Aorta (tissue), 5 donors: ENCODE measurements at regions not wholly inside any gene's neighbourhood (a gene's known extent, or its start where the extent isn't known, plus 50 kb on each side); places are given as distances from the start of the nearest gene placed in this dataset.
"Not testable (repeated sequence)": the region's sequence is repeated elsewhere in the genome, so short reads cannot be mapped to it uniquely, and the experiment has no call there.

Experiments used
- ATAC-seq: fragments of 200-7000 bp; cut with Tn5 transposase; one replicate; pipeline ENCODE4 v1.9.1; 2022; ENCODE audit warnings: moderate library complexity; ENCODE audit not compliant: low FRiP score
- DNase-seq, 2 donors: peaks; one replicate each; pipeline ENCODE4 v3.0.0-alpha.2; 2020
- H3K27ac ChIP-seq, 2 donors: one replicate each; pipeline ENCODE4 v1.5.1; 2013; ENCODE audit warnings: low read length in 2 of 2, mild to moderate bottlenecking in 2 of 2, moderate library complexity in 2 of 2, control low read depth in 1 of 2, inconsistent platforms in 1 of 2, low read depth in 1 of 2
- H3K27me3 ChIP-seq, 2 donors: one replicate each; pipeline ENCODE4 v1.6.1; 2013; ENCODE audit warnings: control low read depth in 1 of 2, low read length in 1 of 2, mild to moderate bottlenecking in 1 of 2, moderate library complexity in 1 of 2; ENCODE audit not compliant: insufficient read depth in 2 of 2, control insufficient read depth in 1 of 2
- H3K36me3 ChIP-seq, 2 donors: one replicate each; pipeline ENCODE4 v1.6.1; 2013; ENCODE audit warnings: control low read depth in 1 of 2, low read length in 1 of 2, mild to moderate bottlenecking in 1 of 2; ENCODE audit not compliant: insufficient read depth in 2 of 2, control insufficient read depth in 1 of 2
- H3K4me1 ChIP-seq, 2 donors: one replicate each; pipeline ENCODE4 v1.6.1; 2013; ENCODE audit warnings: low read length in 2 of 2, control low read depth in 1 of 2, mild to moderate bottlenecking in 1 of 2, moderate library complexity in 1 of 2; ENCODE audit not compliant: insufficient read depth in 2 of 2, control insufficient read depth in 1 of 2
- H3K4me3 ChIP-seq, 2 donors: one replicate each; pipeline ENCODE4 v1.5.1; 2013; ENCODE audit warnings: low read length in 2 of 2, control low read depth in 1 of 2, mild to moderate bottlenecking in 1 of 2
- H3K9me3 ChIP-seq: one replicate; pipeline ENCODE4 v1.6.1; 2013; ENCODE audit warnings: mild to moderate bottlenecking, low read length; ENCODE audit not compliant: control insufficient read depth
- WGBS, 2 donors: extraction: QIAGEN DNeasy Blood & Tissue Kit; methylation state at CpG; one replicate each; pipeline ENCODE4 v1.1.7; 2013; 5-methylcytosine and 5-hydroxymethylcytosine counted together
- intact Hi-C, 2 donors: fragments of 100-400 bp; cut with DNase I; formaldehyde crosslinking; loops; one replicate each; pipeline versions ENCODE4 v1.14.2 to v1.15.0; 2022
- donor health status: healthy with polysubstance abuse.
- donor health status: Bipolar disorder and iron deficiency.
- donor health status: DM: no; HTN: no; CAD: no.
- donor health status: DM: no; HTN: no; CAD: no.
- donor health status: DM: yes; HTN: yes; CAD: no.

DNA sequence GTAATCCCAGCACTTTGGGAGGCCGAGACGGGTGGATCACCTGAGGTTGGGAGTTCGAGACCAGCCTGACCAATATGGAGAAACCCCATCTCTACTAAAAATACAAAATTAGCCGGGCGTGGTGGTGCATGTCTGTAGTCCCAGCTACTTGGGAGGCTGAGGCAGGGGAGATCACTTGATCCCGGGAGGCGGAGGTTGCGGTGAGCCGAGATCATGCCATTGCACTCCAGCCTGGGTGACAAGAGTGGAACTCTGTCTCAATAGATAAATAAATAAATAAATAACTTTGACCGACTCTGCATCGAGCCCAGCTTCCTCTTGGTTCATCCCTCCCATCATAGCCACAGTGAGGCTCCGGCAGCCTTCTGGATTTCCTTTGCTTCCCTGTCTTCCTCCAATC lies 89.6 kb downstream of the CRLF2 start:
- H3K4me1 ChIP-seq, H3K9me3 ChIP-seq, DNase-seq, H3K27ac ChIP-seq, H3K27me3 ChIP-seq, H3K4me3 ChIP-seq, intact Hi-C loops, ATAC-seq, H3K36me3 ChIP-seq: not testable (repeated sequence)
- WGBS, 2 donors = 90 to 92% methylated on average over 12 of the region's 12 CpGs

DNA sequence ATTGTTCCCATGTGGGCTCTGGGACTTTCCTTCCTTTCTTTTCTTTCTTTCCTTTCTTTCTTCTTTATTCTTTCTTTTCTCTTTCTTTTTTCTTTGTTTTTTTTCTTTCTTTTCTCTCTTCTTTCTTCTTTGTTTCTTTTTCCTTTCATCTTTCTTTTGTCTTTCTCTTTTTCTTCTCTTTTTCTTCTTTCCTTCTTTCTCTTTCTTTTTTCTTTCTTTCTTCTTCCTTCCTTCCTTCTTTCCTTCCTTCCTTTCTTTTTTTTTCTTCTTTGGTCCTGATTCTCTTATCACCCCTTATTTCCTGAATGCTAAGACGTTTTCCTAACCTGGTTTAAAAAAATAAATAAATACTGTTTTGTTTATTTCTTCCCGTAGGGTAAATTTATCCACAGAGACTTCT lies 93.2 kb downstream of the CRLF2 start:
- H3K4me1 ChIP-seq = no peaks in the 10 kb centered on the region
- no peak overlapping the region for H3K27ac ChIP-seq
- WGBS, 2 donors = 8 to 19% methylated on average over 2 of the region's 2 CpGs
- DNase-seq = no peak
- H3K4me3 ChIP-seq = no peak overlapping the region
- no peaks in the 10 kb centered on the region for H3K27me3 ChIP-seq
- no peaks in the 10 kb centered on the region for H3K9me3 ChIP-seq
- H3K36me3 ChIP-seq = no peaks in the 10 kb centered on the region
- no peak for ATAC-seq
- intact Hi-C loops = no loop called here

DNA sequence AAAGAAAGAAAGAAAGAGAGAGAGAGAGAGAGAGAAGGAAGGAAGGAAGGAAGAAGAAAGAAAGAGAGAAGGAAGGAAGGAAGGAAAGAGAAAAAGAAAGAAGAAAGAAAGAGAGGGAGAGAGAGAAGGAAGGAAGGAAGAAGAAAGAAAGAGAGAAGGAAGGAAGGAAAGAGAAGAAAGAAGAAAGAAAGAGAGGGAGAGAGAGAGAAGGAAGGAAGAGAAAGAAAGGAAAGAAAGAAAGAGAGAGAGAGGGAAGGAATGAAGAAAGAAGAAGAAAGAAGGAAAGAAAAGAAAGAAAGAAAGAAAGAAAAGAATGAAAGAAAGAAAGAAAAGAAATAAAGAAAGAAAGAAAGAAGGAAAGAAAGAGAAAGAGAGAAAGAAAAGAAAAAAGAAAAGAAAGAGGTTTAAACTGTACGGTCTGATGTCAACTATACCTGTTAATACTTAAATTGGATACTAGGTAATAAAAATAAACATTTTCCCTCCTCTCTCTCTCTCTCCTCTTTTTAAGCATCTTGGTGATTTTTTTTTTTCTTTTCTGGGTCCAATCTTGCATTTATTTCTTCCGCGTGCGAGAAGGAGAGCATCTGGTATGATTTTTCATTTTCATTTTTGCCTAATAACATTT lies 93.8 kb downstream of the CRLF2 start:
- ATAC-seq = no peak
- intact Hi-C loops = no loop called here
- Histone ChIP-seq H3K27me3 (no peaks in the 10 kb centered on the region), H3K27ac (no peak overlapping the region), H3K36me3 (no peaks in the 10 kb centered on the region), H3K4me3 (no peak overlapping the region), H3K9me3 (no peaks in the 10 kb centered on the region), H3K4me1 (no peaks in the 10 kb centered on the region)
- WGBS, 2 donors = 83 to 88% methylated on average over 4 of the region's 4 CpGs
- no peak for DNase-seq

DNA sequence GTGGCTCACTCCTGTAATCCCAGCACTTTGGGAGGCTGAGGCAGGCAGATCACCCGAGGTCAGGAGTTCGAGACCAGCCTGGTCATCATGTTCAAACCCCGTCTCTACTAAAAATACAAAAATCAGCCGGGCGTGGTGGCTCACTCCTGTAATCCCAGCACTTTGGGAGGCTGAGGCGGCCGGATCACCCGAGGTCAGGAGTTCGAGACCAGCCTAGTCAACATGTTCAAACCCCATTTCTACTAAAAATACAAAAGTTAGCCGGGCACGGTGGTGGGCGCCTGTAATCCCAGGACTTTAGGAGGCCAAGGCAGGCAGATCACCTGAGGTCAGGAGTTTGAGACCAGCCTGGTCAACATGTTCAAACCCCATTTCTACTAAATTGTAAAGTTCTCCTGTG lies 97.0 kb downstream of the CRLF2 start:
- H3K4me1 ChIP-seq, H3K9me3 ChIP-seq, intact Hi-C loops, H3K36me3 ChIP-seq, H3K27me3 ChIP-seq, ATAC-seq, H3K4me3 ChIP-seq, H3K27ac ChIP-seq: not testable (repeated sequence)
- peak in 1 of 2 donors; percentile 31 for DNase-seq
- 94 to 95% methylated on average over 12 of the region's 12 CpGs for WGBS, 2 donors

DNA sequence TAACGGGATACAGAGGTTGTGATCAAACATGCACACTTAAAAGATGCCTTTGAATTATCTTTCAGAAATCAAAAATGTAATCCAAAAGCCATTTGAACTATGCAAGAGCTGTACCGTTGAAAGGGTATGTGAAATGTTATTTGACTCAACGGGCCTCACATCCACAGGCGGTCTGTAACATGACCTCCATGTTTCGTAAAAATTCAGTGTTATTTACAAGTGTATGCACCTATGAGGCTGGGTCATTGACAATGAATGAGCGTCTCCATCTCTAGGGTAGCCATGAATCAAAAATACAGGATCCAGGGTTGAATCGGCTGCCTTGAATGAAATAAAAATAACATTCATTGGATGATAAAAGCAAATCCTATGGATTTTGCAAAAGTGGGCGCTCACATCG lies 100.1 kb downstream of the CRLF2 start:
- peaks cover 2% of the 10 kb centered on the region for H3K9me3 ChIP-seq
- H3K4me3 ChIP-seq = no peak overlapping the region
- no peak for ATAC-seq
- H3K27me3 ChIP-seq = no peaks in the 10 kb centered on the region
- WGBS, 2 donors = 13 to 19% methylated on average over 9 of the region's 9 CpGs
- H3K4me1 ChIP-seq = no peaks in the 10 kb centered on the region
- no peak overlapping the region for H3K27ac ChIP-seq
- intact Hi-C loops = no loop called here
- DNase-seq = no peak
- no peaks in the 10 kb centered on the region for H3K36me3 ChIP-seq

DNA sequence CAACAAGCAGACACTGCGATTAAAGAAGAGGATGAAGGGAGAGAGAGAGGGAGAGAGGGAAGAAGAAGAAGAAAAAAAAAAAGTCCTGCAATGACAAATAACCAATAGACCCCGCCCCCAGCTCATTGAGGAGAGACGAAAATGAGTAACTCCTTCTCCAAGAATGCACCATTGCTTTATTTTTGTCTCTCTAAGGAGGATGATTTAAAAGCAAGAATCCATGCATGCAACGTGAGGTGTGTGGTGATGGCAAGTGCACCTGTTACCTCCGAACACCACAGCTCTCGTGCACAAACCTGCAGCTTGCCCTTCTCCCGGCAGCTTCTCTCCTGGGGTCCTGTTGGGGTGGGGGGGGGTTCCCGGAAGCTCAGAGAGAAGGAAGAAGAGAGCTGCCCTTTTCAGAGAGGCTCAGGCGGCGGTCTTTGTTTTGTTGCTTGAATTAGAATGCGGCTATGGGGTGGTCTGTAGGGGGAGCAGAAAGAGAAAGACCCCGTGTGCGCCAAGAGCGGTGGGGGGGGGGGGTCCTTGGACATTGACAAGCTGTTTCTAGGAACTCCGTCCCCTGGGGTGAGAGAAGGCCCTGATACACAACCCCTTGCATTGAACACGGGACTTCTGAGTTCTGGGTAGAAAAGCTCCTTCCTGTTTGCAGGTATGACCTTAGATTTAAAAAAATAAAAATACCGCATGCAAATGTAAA lies 100.7 kb downstream of the CRLF2 start:
- Histone ChIP-seq H3K4me3 (no peak overlapping the region), H3K36me3 (no peaks in the 10 kb centered on the region), H3K27ac (no peak overlapping the region), H3K9me3 (peaks cover 2% of the 10 kb centered on the region), H3K27me3 (no peaks in the 10 kb centered on the region), H3K4me1 (no peaks in the 10 kb centered on the region)
- DNase-seq = no peak
- WGBS, 2 donors = 2 to 3% methylated on average over 17 of the region's 17 CpGs
- ATAC-seq = no peak
- intact Hi-C loops = no loop called here

DNA sequence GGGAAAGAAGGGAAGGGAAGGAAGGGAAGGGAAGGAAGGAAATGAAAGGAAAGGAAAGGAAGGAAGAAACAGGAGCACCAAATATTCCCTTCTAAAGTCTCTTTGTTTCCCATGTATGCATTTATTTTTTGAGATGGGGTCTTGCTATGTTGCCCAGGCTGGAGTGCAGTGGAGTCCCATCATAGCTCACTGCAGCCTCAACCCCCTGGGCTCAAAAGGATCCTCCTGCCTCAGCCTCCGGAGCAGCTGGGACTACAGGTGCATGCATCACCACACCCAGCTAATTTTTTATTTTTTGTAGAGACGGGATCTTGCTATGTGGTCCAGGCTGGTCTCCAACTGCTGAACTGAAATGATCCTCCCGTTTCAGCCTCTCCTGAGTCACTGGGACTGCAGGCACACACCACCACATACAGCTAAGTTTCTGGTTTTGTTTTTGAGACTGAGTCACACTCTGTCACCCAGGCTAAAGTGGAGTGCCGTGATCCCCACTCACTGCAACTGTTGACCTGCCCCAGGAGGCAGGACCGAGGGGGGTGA lies 102.8 kb downstream of the CRLF2 start:
- Histone ChIP-seq H3K4me3 (no peak overlapping the region), H3K36me3 (no peaks in the 10 kb centered on the region), H3K4me1 (no peaks in the 10 kb centered on the region), H3K27ac (no peak overlapping the region), H3K9me3 (peaks cover 2% of the 10 kb centered on the region), H3K27me3 (no peaks in the 10 kb centered on the region)
- intact Hi-C loops = no loop called here
- no peak for DNase-seq
- no peak for ATAC-seq
- WGBS, 2 donors = 79 to 87% methylated on average over 5 of the region's 5 CpGs

DNA sequence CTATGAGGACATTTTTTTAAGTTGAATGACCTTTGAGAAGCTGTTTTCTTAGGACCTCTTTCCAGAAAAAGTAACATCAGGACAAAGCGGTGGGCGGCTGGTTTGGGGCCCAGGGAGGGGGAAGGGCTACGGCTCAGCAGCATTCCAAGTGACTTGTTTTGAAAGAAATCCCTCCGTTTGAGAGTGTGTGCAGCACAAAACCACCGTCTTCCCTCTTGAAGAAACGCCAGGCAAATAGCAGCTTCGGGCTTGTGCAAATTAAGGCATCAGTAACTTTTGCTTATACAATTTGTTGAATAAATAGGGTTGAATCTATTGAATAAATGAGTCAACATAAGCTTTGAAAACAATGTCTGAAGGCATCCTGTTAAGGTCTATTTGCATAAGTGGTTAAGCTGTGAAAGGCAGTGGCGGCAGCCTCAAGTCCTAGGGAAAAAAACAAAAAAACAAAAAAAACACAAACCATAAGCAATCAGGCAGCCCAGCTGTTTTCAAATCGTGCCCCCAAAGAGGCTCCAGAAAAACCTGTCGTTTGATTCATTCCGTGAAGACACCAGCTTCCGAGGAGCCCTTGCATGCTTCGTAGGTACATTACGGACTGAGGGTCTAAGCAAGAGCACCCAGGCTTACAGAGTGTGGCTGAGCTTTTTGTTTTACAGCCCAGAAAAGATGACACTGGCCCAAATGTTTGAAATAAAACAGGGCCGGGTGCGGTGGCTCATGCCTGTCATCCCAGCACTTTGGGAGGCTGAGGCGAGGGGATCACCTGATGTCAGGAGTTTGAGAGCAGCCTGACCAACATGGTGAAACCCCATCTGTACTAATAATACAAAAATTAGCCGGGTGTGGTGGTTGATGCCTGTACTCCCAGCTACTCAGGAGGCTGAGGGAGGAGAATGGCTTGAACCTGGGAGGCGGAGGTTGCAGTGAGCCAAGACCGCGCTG lies 103.7 kb downstream of the CRLF2 start:
- intact Hi-C loops = no loop called here
- no peak for DNase-seq
- no peaks in the 10 kb centered on the region for H3K27me3 ChIP-seq
- H3K9me3 ChIP-seq = peaks cover 2% of the 10 kb centered on the region
- no peaks in the 10 kb centered on the region for H3K36me3 ChIP-seq
- no peaks in the 10 kb centered on the region for H3K4me1 ChIP-seq
- 18 to 25% methylated on average over 21 of the region's 21 CpGs for WGBS, 2 donors
- H3K27ac ChIP-seq = no peak overlapping the region
- H3K4me3 ChIP-seq = no peak overlapping the region
- no peak for ATAC-seq
